TTC549 (cell line): ENCODE measurements at regions not wholly inside any gene's neighbourhood (a gene's known extent, or its start where the extent isn't known, plus 50 kb on each side); places are given as distances from the start of the nearest gene placed in this dataset.

ENCODE experiments used
- FAIRE-seq: peaks from 2 replicates; lab custom pipeline; 2012; peaks lifted over from hg19 to GRCh38; lab: Jason Lieb, UNC

DNA sequence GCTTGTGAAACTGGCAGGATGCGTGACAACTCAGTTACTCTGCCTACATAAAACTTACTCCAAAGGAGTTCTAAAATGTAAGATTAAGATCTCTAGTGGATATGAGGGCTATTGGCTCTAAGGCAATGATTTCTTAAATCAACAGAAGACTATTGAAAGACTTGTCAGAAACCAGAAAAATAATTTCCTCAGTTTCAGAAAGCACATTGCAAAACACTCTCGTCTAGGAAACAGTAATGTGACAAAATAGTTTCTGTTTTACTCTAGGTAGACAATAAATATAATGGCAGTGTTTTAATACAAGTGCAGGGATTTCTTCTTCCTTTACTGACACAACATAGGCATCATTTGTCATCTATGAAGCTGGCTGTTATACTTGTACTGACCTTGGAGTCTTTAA, 230.1 kb downstream of the KCTD12 start:
- FAIRE-seq: no peak

GRCh38 chr13:76654263-76654662, 231.9 kb downstream of the KCTD12 start:
- FAIRE-seq: no peak

- no peak for FAIRE-seq
Measured at GRCh38 chr13:76651286-76651685, 234.9 kb downstream of the KCTD12 start.

DNA sequence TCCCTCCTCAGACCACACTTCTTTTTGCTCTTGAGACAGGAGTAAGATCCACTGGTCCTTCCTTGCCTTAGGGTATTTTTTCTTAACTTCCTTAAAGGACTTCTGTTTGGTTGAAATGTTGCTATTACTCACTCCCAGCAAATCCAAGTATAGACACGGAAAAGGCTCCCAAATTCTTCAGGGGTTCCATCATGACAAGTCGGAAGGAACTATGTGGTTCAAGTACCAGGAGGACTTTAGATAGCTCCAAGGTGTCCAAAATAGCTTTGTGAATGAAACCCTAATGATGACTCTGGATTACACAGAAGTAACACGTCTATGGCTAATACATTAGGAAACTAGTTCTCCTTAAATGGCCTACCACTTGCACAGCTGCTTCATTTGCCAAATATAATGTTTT, 238.7 kb downstream of the KCTD12 start:
- no peak for FAIRE-seq

DNA sequence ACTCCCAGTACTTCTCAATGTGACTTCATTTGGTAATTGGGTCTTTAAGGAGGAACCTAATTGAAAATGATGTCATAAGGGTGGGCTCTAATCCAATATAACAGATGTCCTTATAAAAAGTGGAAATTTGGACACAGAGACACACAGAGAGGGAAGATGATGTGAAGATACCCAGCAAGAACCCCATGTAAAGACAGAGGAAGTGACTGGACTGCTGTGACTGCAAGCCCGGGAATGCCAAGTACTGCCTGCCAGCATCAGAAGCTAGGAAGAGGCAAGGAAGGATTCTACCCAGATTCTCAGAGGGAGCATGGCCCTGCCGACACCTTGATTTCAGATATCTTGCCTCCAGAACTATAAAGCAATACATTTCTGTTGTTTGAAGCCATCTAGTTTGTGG, 239.3 kb downstream of the KCTD12 start:
- FAIRE-seq: no peak

- FAIRE-seq: no peak
Measured at GRCh38 chr13:76645632-76646031, 240.6 kb downstream of the KCTD12 start.

- no peak for FAIRE-seq
Measured at GRCh38 chr13:76644906-76645305, 241.3 kb downstream of the KCTD12 start.

DNA sequence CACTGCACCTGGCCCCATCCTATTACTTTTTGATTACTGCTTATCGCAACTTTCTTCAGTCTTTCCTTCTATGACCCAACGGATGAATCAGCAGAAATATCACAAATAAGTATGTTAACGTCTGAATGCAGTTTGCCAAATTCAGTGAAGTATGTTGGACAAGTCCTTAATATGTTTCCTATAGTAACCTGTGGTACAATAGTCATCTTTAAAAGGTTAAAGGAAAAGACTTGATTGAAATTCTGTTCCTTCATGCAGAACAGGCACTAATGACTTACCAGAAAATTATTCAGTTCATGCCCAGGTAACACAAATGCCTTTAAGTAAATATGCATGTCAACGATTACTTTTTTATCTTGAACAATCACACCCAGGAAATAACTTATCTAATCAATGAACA, 242.6 kb downstream of the KCTD12 start:
- FAIRE-seq: no peak

GRCh38 chr13:76641056-76641455, 245.1 kb downstream of the KCTD12 start:
- no peak for FAIRE-seq

- no peak for FAIRE-seq
Measured at GRCh38 chr13:76638882-76639281, 247.3 kb downstream of the KCTD12 start.

DNA sequence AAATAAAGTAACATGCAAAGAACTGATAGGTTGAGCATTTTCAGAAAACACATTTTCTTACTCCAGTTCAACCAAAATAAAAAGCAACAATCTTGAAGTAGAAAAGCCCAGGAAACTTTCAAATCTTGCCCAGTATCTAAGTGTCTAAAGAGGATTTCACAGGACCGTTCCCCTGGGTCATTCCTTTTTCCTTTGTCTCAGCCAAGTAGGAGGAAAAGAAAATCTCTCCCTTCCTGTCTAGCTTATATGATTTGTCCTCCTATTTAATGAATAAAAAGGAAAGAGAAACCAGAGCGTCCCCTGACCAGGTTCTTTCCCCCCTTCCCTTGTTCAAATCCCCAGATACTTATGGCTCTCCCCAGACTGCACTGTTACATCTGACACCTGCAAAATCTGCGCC, 248.0 kb downstream of the KCTD12 start:
- FAIRE-seq: no peak

DNA sequence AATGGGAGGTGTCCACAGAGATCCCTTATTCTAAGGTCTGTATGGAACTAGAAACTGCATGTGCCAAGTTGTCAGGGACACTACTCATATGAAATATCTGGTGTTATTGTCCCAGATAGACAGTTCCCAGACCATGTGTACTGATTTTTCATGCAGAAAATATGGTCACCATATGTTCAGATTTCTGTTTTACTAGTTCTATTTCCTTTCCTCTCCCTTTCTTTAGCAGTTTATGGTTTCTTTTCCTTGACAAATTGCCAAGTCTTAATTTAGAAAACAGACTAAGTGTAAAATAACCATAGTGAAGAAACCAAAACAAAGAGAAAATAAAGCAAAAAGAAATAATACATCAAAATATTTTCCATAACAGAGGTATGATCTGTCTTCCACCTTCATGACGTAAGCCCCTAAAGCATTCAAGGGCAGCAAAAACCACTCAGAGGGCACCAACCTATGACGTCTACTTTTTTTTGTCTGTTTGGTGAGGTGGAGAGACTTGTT, 248.5 kb downstream of the KCTD12 start:
- no peak for FAIRE-seq

- no peak for FAIRE-seq
Measured at GRCh38 chr13:76636829-76637228, 249.4 kb downstream of the KCTD12 start.

- no peak for FAIRE-seq
Measured at GRCh38 chr13:76635232-76636230, 250.7 kb downstream of the KCTD12 start.

- FAIRE-seq: no peak
Measured at GRCh38 chr13:76634431-76635191, 251.6 kb downstream of the KCTD12 start.

DNA sequence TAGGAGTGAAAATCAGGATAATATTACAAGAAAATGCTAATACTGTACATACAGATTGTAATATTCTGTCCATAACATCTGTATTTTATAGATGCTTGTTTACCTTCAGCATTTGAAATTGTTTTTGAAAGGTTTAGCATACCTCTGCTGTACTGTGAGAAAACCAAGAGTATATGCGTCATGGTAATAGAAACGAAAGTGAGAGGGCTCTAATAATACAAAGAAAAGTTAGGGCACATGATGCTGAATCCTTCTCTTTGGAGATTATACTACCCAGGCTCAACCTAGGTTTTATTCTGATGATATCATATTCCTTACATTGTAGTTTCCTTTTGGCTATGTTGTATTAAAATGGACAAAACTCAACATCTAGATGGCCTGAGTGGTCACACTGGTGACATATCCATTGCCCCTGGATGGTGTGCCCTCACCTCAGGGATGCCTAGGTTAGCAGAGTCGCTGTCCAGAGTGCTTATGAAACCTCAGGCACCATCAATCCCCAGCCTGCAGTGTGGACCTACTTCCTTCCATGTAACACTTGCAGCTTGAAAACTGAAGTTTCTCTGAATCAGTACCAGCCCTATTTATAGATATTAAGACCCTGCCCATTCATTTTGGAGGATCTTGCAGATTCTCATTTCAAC, 253.7 kb downstream of the KCTD12 start:
- no peak for FAIRE-seq

DNA sequence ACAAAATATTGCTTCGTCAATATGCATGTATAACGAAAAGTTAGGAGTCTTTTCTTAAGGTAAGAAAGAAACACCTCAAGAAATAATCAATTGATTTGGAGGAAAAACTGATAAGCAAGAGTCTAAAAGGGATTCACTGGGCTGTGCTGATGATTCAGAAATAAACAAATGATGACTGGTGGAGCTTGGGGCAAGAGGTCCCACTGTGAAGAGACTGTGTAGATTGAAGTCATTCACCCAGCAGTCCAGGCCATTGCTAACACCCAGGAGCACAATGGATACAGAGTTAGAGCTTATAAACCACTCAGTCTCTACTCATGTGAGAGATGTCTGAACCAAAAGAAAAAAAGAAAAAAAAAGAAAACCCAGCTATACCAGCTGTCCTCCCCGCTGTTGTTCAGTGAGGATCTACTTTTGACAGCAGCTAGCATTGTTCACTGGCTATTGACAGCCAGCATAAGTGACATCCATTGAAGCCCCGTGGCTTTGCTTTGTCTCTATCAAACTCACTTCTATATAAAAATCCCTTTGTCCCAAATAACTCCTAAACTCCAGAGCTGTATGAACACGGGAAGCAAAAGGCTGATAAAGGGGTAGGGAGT, 255.5 kb downstream of the KCTD12 start:
- FAIRE-seq: no peak

DNA sequence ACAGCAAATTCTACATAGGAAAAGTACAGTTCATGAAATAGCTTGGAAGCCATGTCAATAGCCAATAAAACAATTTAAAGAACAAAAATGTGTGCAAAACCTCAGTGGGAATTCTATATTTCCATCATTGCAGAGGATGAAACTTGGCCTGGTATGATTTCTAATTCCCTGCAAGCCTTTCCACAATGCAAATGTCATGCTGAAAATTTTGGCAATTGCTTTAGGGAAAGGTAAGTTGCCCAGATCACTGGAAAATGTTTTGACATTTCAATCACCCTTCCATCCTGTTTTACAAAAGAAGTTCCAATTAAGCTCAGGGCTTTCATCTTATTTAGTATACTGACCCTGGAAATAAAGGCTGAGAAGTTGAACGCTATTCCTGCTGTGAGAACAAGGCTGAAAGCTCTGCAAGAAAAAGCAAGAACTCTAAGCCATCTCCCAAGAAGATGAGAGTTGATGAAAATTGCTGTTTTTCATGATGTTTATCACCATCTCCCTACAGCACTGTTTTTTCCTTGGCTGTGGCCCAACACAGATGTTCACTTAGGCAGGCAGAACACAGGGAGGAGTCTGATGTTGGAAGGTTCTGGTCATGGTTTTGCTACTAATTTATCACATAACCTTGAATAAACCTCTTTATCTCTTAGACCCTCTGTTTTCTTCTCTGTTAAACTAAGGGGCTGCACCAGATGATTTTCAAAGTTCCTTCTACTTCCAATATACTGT, 263.7 kb downstream of the KCTD12 start:
- no peak for FAIRE-seq

- no peak for FAIRE-seq
Measured at GRCh38 chr13:76621705-76622104, 264.5 kb downstream of the KCTD12 start.

- no peak for FAIRE-seq
Measured at GRCh38 chr13:76620036-76620435, 266.2 kb downstream of the KCTD12 start.

GRCh38 chr13:76619631-76620030, 266.6 kb downstream of the KCTD12 start:
- FAIRE-seq: no peak
